OCI-LY1 (cell line): ENCODE measurements at regions not wholly inside any gene's neighbourhood (a gene's known extent, or its start where the extent isn't known, plus 50 kb on each side); places are given as distances from the start of the nearest gene placed in this dataset.
"Not testable (repeated sequence)": the region's sequence is repeated elsewhere in the genome, so short reads cannot be mapped to it uniquely, and the experiment has no call there.

Experiments used
- H2AFZ ChIP-seq: fragments of 200-600 bp; sonication (generic), shearing (Covaris generic); 2 replicates; pipeline ENCODE4 v1.6.0; 2014; ENCODE audit warnings: antibody characterized with exemption, mild to moderate bottlenecking, low read length
- H3F3A ChIP-seq: fragments of 200-600 bp; sonication (generic), shearing (Covaris generic); 2 replicates; pipeline ENCODE4 v1.6.0; 2014; ENCODE audit warnings: mild to moderate bottlenecking, antibody characterized with exemption, low read length, moderate library complexity; ENCODE audit not compliant: insufficient read depth
- H3K27ac ChIP-seq: fragments of 200-600 bp; sonication (generic); 2 replicates; pipeline ENCODE4 v1.5.1; 2014; ENCODE audit warnings: low read length, mixed run types, mild to moderate bottlenecking, low read depth; ENCODE audit not compliant: poor library complexity, severe bottlenecking
- H3K27me3 ChIP-seq: fragments of 200-600 bp; sonication (generic); 2 replicates; pipeline ENCODE4 v1.6.0; 2014; ENCODE audit warnings: antibody characterized with exemption, mild to moderate bottlenecking, low read length, moderate library complexity; ENCODE audit not compliant: insufficient read depth
- H3K36me3 ChIP-seq: fragments of 200-600 bp; sonication (generic); 2 replicates; pipeline ENCODE4 v1.6.1; 2014; ENCODE audit warnings: mild to moderate bottlenecking, antibody characterized with exemption, low read length, moderate library complexity, mixed read lengths; ENCODE audit not compliant: insufficient read depth
- H3K4me1 ChIP-seq: fragments of 200-600 bp; sonication (generic); 2 replicates; pipeline ENCODE4 v1.5.1; 2014; ENCODE audit warnings: mild to moderate bottlenecking, low read length, moderate library complexity; ENCODE audit not compliant: insufficient read depth, severe bottlenecking
- H3K4me2 ChIP-seq: fragments of 200-600 bp; sonication (generic), shearing (Covaris generic); 2 replicates; pipeline ENCODE4 v1.6.1; 2014; ENCODE audit warnings: low read length
- H3K4me3 ChIP-seq: fragments of 200-600 bp; sonication (generic); 2 replicates; pipeline ENCODE4 v1.5.1; 2014; ENCODE audit warnings: low read length, low read depth, mild to moderate bottlenecking, mixed read lengths; ENCODE audit not compliant: poor library complexity, severe bottlenecking
- H3K79me2 ChIP-seq: fragments of 200-600 bp; shearing (Covaris generic); 2 replicates; pipeline ENCODE4 v1.6.1; 2016; ENCODE audit warnings: mixed run types, low read length, mixed read lengths; ENCODE audit not compliant: insufficient read depth
- H3K9ac ChIP-seq: fragments of 200-600 bp; sonication (generic), shearing (Covaris generic); 2 replicates; pipeline ENCODE4 v1.6.1; 2014; ENCODE audit warnings: mild to moderate bottlenecking, low read length, mixed read lengths
- H3K9me2 ChIP-seq: fragments of 200-600 bp; sonication (generic), shearing (Covaris generic); 2 replicates; pipeline ENCODE4 v1.6.1; 2014; ENCODE audit warnings: low read depth, mild to moderate bottlenecking, low read length, mixed read lengths
- H3K9me3 ChIP-seq: fragments of 200-600 bp; shearing (Covaris generic); 2 replicates; pipeline ENCODE4 v1.6.1; 2014; ENCODE audit warnings: low read length, mixed read lengths
- H4K20me1 ChIP-seq: fragments of 200-600 bp; sonication (generic), shearing (Covaris generic); 2 replicates; pipeline ENCODE4 v1.6.0; 2016; ENCODE audit warnings: mild to moderate bottlenecking, low read length; ENCODE audit not compliant: insufficient read depth
- CTCF ChIP-seq: fragments of 200-600 bp; sonication (generic), shearing (Covaris generic); IDR thresholded peaks from 2 replicates; pipeline ENCODE4 v1.5.1; 2017; ENCODE audit warnings: mild to moderate bottlenecking, antibody characterized with exemption, low read length, moderate library complexity, mixed read lengths
- EZH2 ChIP-seq: fragments of 200-600 bp; sonication (generic), shearing (Covaris generic); IDR thresholded peaks from 2 replicates; pipeline ENCODE4 v1.8.0; 2017; ENCODE audit warnings: borderline replicate concordance, mixed run types, mild to moderate bottlenecking, antibody characterized with exemption, low read length, moderate library complexity, mixed read lengths

DNA sequence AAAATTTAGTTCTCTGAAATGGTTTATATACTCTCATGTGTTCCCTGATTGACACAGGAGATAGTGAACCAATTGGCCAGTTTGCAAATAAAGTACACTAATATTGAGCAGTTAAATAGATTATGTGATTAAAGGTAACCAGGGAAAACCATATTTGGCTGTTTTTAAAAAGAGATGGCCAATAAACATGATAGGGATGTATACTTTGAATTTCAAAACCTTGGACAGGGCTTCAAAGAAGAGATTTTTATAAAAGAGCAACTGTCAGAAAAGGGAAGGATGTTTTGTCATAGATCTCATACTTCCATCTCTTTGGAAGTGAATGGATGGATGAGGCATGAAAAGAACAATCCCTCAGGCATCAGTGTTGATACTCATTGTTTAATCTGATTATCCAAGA is 825.3 kb downstream of the STIM2 start:
- H3K36me3 ChIP-seq = no peaks in the 10 kb centered on the region
- no peak overlapping the region for H3K27ac ChIP-seq
- no peaks in the 10 kb centered on the region for H3K9me2 ChIP-seq
- no peak overlapping the region for H3K4me3 ChIP-seq
- no peak overlapping the region for H2AFZ ChIP-seq
- no peaks in the 10 kb centered on the region for H3K79me2 ChIP-seq
- H3K9ac ChIP-seq = no peak overlapping the region
- no peaks in the 10 kb centered on the region for H3K27me3 ChIP-seq
- H3F3A ChIP-seq = no peaks in the 10 kb centered on the region
- H3K4me1 ChIP-seq = no peaks in the 10 kb centered on the region
- no peaks in the 10 kb centered on the region for H4K20me1 ChIP-seq
- no peak overlapping the region for H3K4me2 ChIP-seq
- no peaks in the 10 kb centered on the region for H3K9me3 ChIP-seq
- TF ChIP-seq CTCF (no peak), EZH2 (no peak)

DNA sequence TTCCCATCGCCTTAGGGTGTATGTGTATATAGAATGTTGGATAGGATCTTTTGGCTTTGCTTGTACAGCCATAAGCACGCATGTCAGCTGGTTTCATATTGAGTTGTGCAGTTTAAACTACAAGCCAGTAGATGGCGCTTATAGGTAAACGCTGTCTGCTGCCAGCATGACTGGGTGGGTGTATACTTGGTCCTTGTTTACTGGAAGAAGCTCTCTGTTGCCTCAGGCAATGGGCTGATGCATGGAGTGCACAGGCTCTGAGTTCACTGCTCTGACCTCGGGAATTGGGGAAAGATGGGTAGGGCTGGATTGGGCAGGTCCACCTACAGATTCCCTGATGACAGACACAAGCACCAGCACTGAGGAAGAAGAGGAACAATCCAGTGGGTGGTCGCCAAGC is 831.5 kb downstream of the STIM2 start:
- no peaks in the 10 kb centered on the region for H3K9me2 ChIP-seq
- no peaks in the 10 kb centered on the region for H3K27me3 ChIP-seq
- no peak for TF ChIP-seq EZH2
- peak; percentile 51 for TF ChIP-seq CTCF
- no peaks in the 10 kb centered on the region for H3K79me2 ChIP-seq
- no peak overlapping the region for H3K4me2 ChIP-seq
- H4K20me1 ChIP-seq = no peaks in the 10 kb centered on the region
- H3K4me3 ChIP-seq = no peak overlapping the region
- H3K27ac ChIP-seq = no peak overlapping the region
- H3K4me1 ChIP-seq = no peaks in the 10 kb centered on the region
- H2AFZ ChIP-seq = no peak overlapping the region
- H3K36me3 ChIP-seq = no peaks in the 10 kb centered on the region
- no peak overlapping the region for H3K9ac ChIP-seq
- H3F3A ChIP-seq = no peaks in the 10 kb centered on the region
- no peaks in the 10 kb centered on the region for H3K9me3 ChIP-seq

DNA sequence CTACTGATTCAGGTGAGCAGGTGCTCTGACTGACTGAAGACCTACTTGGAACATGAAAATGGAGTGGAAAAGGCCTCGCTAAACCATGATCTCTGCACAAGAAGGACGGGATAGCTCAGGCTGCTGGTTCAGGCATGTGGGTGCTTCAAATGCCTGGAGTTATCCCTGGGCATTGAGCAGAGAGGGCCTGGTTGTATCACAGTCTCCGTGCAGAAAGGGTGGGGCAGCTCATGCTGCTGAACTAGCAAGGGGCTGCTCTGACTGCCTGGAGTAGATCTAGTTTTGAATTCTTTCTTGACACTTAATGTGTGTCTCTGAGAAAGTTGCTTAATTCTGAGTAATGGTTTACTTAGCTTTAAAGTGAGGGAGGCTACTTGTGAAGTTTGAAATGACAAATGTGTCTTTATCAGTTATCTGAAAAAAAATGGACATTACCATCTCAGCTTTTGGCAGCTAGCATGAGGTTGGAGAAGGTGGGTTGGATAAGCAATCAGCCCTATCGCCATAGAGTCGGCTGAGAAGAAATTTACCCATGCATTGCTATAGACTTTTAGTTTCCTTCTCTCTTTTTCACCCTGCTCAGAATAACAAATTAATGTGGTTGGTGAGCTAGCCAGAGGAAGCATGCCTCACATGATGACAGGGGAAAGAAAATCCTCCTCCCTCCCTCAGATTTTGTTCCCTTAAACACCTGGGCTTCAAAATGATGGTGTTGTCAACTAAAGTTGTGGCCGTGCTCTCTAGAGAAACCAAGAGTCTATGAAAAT is 832.4 kb downstream of the STIM2 start:
- H3K36me3 ChIP-seq = no peaks in the 10 kb centered on the region
- H2AFZ ChIP-seq = no peak overlapping the region
- no peaks in the 10 kb centered on the region for H3K9me2 ChIP-seq
- no peak overlapping the region for H3K4me3 ChIP-seq
- H3F3A ChIP-seq = no peaks in the 10 kb centered on the region
- no peak for TF ChIP-seq CTCF
- TF ChIP-seq EZH2 = no peak
- no peak overlapping the region for H3K27ac ChIP-seq
- no peaks in the 10 kb centered on the region for H4K20me1 ChIP-seq
- no peak overlapping the region for H3K9ac ChIP-seq
- no peaks in the 10 kb centered on the region for H3K79me2 ChIP-seq
- H3K4me2 ChIP-seq = no peak overlapping the region
- no peaks in the 10 kb centered on the region for H3K27me3 ChIP-seq
- H3K4me1 ChIP-seq = no peaks in the 10 kb centered on the region
- H3K9me3 ChIP-seq = no peaks in the 10 kb centered on the region

GRCh38 chr4:27696257-27696656 is 835.6 kb downstream of the STIM2 start:
- not testable (repeated sequence) for H3K79me2 ChIP-seq, H3K9me3 ChIP-seq, H3K9me2 ChIP-seq, H3K27me3 ChIP-seq, H3K4me2 ChIP-seq, H3F3A ChIP-seq, H3K36me3 ChIP-seq, H4K20me1 ChIP-seq, H3K4me3 ChIP-seq, H3K27ac ChIP-seq, H3K4me1 ChIP-seq, H3K9ac ChIP-seq, H2AFZ ChIP-seq
